HG03064 (cell line): ENCODE measurements at regions not wholly inside any gene's neighbourhood (a gene's known extent, or its start where the extent isn't known, plus 50 kb on each side); places are given as distances from the start of the nearest gene placed in this dataset.
"Not testable (repeated sequence)": the region's sequence is repeated elsewhere in the genome, so short reads cannot be mapped to it uniquely, and the experiment has no call there.

Source experiments
- ATAC-seq: cut with Tn5 transposase; IDR thresholded peaks from one replicate; pipeline ENCODE4 v1.9.1; 2021; ENCODE audit warnings: low read depth; ENCODE audit not compliant: unreplicated experiment

DNA sequence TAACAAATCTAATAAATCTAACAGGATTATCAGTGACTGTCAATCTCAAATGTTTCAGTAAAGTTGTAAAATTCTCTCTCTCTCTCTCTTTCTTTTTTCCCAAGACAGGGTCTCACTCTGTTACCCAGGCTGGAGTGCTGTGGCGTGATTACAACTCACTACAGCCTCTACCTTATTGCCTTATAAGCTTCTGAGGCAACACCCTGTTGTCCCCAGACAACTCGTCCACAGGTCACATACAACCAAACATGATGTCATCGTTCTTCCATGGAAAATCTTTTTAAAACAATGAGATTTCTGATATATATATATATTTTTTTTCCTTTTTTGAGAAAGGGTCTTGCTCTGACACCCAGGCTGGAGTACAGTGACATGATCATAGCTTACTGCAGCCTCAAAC is 151.4 kb upstream of the RGS6 start:
- no peak for ATAC-seq

DNA sequence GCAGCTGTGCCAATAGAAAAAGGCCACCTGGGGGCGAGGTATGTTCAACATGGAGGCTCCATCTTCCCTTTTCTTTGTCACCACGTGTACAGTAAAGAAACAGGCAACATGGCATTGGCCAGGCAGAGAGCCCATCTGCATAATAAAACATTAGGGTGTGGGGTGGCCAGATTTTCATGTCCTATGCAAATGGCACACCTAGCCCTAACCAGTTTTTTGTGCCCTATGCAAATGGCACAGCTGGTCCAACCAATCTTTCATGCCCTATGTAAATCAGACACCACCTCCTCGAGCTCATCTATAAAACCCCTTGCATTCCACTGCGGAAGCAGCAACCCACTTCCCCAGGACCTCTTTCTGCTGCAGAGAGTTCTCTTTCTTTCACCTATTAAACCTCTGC is 149.1 kb upstream of the RGS6 start:
- no peak for ATAC-seq

GRCh38 chr14:71783786-71784185 is 148.4 kb upstream of the RGS6 start:
- ATAC-seq = no peak

DNA sequence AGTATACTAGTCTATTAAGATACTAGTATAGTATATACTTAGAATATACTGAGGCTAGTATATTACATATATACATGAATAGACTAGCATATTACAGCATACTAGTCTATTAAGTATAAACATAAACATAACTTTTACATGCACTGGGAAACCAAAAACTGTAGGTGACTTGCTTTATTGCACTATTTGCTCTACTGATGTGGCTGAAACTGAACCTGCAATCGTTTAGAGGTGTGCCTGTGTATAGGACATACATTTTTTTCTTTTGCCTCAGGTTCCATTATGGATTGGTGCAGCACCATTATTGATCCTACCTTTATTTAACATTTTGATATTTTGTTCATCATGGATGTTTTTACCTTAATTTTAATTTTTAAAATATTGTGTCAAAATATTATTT is 143.2 kb upstream of the RGS6 start:
- ATAC-seq = no peak

DNA sequence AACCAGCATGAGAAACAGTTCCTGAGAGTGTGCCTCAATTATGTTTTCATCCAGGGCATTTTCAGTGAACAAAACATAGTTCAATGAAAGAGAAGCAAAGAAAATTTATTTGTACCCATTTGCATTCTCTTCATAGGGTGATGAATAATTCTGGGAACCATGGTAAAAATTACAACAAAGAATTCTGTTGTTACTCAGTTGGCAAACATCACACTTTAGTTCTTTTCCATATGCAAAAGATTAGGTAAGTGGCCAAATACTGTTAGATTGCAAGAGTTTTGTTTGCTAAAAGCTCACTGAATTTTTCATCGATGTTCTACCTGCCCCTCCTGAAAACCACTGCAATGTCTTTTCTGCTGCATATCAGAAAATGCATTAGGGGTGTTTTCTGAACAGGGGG is 132.4 kb upstream of the RGS6 start:
- no peak for ATAC-seq

DNA sequence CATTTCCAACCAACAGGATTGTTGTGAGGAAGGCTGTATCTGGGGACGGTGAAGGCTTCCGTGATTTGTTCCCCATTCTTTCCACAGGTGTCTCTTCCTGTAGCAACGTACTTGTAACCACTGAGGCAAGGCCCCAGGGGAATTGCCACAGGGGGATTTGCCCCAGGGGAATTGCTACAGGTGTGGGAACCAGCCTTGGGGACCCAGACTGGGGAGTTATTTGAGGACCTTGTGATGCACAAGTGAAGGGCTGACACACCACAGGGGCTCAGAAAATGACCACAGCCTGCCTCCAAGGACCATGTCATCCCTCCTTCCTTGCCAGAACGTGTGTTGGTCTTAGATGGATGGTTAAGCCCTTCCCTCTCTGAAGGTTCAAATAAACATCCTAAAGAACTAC is 131.4 kb upstream of the RGS6 start:
- no peak for ATAC-seq

DNA sequence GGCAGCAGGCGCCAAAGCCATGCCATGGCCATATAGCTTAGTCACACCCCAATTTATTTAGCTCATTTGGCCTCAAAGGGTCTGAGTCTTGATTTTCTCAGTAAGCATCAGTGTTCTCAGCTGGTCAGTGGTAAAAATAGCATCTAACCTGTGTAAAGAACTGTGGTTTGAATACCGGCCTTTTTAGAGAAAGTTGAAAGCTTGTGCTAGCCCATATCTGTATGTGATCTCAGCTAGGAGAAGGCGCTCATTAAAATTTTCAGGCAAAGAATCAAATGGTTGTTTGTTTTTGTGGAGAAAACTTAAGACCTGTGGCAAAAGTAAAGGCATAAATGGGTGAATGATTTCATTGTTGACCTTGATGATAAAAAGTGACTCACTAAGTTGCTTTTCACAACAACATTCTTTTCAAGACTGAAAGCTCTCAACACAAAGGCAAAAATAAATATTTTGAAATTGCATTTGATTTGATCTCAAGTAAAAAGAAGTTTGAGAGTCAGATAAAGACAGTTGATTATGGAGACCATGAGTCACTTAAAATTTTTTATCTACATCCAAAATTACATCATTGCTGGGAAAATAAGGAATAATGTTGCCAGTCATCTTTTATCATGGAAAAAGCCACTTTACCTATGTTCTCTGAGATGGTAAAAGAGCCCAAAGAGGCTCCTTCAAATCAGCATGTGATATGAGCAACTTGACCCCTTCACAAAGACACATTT is 128.5 kb upstream of the RGS6 start:
- ATAC-seq = no peak

DNA sequence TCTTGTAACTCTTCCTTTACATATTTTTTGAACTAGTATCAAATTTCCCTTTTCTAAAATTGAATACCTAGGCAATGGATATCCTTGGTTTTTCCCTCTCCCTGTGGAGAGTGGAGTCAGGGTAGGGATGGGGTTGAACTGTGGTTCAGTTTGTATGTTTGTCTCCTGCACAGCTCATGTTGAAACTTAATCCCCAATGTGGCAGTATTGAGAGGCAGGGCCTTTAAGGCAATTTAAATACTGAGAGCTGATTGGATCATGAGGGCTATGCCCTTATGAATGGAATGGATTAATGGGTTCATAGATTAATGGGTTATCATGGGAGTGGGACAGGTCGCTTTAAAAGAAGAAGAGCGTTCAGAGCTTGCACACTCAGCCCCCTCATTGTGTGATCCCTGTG is 127.2 kb upstream of the RGS6 start:
- no peak for ATAC-seq

GRCh38 chr14:71807049-71807448 is 125.2 kb upstream of the RGS6 start:
- ATAC-seq = not testable (repeated sequence)

GRCh38 chr14:71810800-71811199 is 121.4 kb upstream of the RGS6 start:
- ATAC-seq = not testable (repeated sequence)

DNA sequence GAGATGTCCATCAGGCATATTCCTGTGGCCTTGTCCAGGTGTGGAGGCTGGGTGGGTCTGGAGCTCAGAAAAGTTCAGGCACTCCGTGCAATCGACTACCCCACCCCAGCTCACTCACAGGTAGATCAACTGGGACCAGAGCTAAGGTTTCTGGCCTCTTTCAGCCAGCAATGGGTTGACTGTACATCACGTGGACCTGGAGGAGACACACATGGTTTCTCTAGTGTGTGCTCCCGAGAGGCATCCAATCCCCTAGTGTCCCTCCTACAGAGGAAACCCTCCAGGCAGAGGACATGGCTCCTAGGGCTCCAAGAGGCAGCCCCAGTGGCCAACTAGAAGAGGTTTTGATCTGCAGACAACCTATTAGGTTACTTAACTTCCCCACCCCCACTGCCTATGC is 119.5 kb upstream of the RGS6 start:
- ATAC-seq = no peak

- ATAC-seq = no peak
Observed at GRCh38 chr14:71815110-71815509, 117.1 kb upstream of the RGS6 start.

GRCh38 chr14:71824816-71825215 is 107.4 kb upstream of the RGS6 start:
- no peak for ATAC-seq

DNA sequence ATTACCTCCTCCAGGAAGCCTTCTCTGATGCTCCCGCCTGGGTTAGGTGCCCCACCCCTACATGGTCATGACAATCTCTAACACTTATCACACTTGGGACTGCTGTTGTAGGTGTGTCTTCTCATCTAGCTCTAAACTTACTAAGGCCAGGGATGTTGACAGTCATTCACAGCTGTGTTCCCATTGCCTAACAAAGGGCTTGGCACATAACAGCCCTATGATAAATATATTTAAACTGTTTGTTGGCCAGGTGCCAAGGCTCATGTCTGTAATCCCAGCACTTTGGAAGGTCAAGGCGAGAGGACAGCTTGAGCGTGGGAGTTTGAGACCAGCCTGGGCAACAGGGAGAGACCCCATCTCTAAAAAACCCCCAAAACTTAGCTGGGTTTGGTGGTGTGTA is 98.8 kb upstream of the RGS6 start:
- no peak for ATAC-seq

GRCh38 chr14:71834284-71835204 is 97.7 kb upstream of the RGS6 start:
- no peak for ATAC-seq

DNA sequence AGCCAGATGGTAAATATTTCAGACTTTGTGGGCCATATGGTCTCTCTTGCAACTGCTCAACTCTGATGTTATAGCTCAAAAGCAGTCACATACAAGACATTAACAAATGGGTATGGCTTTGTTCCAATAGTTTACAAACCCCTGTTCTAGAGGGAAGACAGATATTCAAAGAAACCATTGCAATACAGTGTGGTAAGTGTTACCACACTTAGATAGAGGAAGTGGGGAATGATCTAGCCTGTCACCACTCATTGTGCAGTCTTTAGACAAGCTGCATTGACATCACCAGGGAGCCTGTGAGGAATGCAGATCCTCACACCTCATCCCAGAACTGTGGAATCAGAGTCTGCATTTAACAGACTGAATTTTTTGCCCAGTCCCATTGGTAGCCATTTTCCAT is 80.0 kb upstream of the RGS6 start:
- no peak for ATAC-seq

DNA sequence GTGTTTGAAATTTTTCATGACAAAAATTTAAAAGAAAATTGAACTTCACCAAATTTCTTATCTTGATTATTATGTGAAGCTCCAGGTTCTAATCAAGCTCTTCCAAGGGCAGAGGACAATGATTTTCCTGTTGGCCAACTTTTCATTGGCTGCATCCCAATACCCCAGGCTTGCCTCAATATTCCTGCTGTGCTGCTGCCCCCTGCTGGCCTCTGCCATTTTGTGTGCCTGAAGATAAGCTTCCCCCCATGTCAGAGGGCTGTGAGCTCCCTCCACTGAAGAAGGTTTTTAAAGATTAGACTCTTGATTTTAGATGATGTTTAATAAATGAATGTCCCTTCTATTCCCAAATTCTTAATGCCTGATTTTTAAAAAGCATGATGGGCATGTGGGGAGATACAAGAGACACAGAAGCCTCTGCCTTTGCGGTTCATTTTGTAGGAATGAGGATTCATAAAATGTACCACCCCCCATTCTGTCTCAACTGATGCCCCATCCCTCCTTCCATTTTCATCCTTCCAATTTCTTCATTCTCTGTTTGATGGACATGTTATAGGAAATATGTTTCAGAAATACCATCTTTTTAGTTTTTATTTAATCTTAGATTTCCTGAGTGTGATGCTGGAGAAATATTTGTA is 76.7 kb upstream of the RGS6 start:
- no peak for ATAC-seq

- no peak for ATAC-seq
Observed at GRCh38 chr14:71856199-71856919, 75.9 kb upstream of the RGS6 start.

DNA sequence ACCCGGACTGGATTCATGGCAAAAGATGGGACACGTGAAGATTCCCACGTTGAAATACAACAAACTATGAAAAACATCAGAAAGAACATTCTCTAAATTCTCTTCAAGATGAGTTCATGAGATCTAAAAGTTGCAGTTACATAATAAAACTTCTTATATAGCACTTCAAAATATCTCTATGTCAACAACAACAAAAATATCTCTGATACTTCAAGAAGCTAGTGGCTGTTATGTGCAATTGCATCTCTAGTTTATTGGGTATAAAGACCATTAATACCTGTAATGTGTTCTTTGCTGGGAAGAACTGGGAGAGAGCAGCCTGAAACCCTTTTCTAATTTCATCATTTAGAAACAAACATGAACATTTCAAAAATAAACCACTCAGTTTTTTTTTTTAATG is 69.2 kb upstream of the RGS6 start:
- ATAC-seq = no peak

DNA sequence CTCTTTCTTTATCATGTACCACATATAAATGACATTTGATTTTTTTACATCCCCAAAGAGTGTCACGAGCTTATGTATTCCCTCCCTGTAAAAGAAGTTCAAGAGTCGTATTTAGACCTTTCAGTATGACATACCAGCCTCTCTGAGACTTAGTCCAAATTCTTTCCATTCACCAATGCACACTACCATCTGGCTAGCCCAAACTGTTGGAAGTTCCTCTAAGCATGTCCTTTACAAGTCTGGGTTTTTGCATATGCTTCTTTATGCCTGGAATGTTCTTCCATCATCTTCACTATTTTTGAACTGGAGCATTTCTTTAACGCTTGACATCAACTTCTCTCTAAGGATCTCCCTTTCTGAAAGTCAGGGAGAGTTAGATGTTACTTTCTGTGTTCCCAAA is 68.5 kb upstream of the RGS6 start:
- ATAC-seq = no peak
